HL-60 (cell line): ENCODE measurements at regions not wholly inside any gene's neighbourhood (a gene's known extent, or its start where the extent isn't known, plus 50 kb on each side); places are given as distances from the start of the nearest gene placed in this dataset.

Source experiments
- DNase-seq, 2 experiments: peaks; one replicate each; pipeline ENCODE4 v3.0.0-alpha.2; 2010 to 2020; ENCODE audit warnings: low read depth in 1 of 2, low spot score in 1 of 2
- H3K27ac ChIP-seq: fragments of 250-450 bp; sonication (Bioruptor Pico); replicated peaks from 2 replicates; pipeline ENCODE4 v1.5.1; 2020; ENCODE audit warnings: mild to moderate bottlenecking, moderate library complexity
- H3K27me3 ChIP-seq: fragments of 250-450 bp; sonication (Bioruptor Pico); 2 replicates; pipeline ENCODE4 v1.5.1; 2021; ENCODE audit warnings: mild to moderate bottlenecking, moderate library complexity; ENCODE audit not compliant: insufficient read depth, poor library complexity, severe bottlenecking
- H3K4me3 ChIP-seq: replicated peaks from 2 replicates; pipeline ENCODE4 v1.5.1; 2011; ENCODE audit warnings: mild to moderate bottlenecking, control low read depth, low read length; ENCODE audit not compliant: insufficient read depth
- CTCF ChIP-seq: IDR thresholded peaks from one replicate; pipeline ENCODE4 v1.5.1; 2011; ENCODE audit warnings: low read length, control low read depth, inconsistent platforms; ENCODE audit not compliant: insufficient read depth
- GABPA ChIP-seq: IDR thresholded peaks from 2 replicates; pipeline ENCODE4 v1.6.1; 2012; ENCODE audit warnings: low read depth
- POLR2AphosphoS5 ChIP-seq: IDR thresholded peaks from 2 replicates; pipeline ENCODE4 v1.6.1; 2012; ENCODE audit warnings: low read depth
- REST ChIP-seq: IDR thresholded peaks from 2 replicates; pipeline ENCODE4 v1.6.1; 2012; ENCODE audit warnings: low read depth; ENCODE audit not compliant: insufficient replicate concordance
- SPI1 ChIP-seq: IDR thresholded peaks from 2 replicates; pipeline ENCODE4 v1.6.1; 2012; ENCODE audit warnings: low read depth, mild to moderate bottlenecking, borderline replicate concordance

- Histone ChIP-seq H3K27ac (no peak overlapping the region), H3K4me3 (no peak overlapping the region), H3K27me3 (no peaks in the 10 kb centered on the region)
- TF ChIP-seq GABPA (no peak), REST (no peak), CTCF (no peak), POLR2AphosphoS5 (no peak), SPI1 (no peak)
- DNase-seq = no peak
Observed at GRCh38 chr12:16919551-16919950, 313.6 kb upstream of the LMO3 start.

- no peak overlapping the region for H3K4me3 ChIP-seq
- no peaks in the 10 kb centered on the region for H3K27me3 ChIP-seq
- H3K27ac ChIP-seq = no peak overlapping the region
- peak; percentile 75 for TF ChIP-seq REST
- no peak for TF ChIP-seq SPI1
- no peak for TF ChIP-seq POLR2AphosphoS5
- TF ChIP-seq GABPA = no peak
- no peak for TF ChIP-seq CTCF
- no peak for DNase-seq
Observed at GRCh38 chr12:16914853-16915252, 308.9 kb upstream of the LMO3 start.

GRCh38 chr12:16913832-16914490 is 308.0 kb upstream of the LMO3 start:
- Histone ChIP-seq H3K27ac (no peak overlapping the region), H3K4me3 (no peak overlapping the region), H3K27me3 (no peaks in the 10 kb centered on the region)
- no peak for DNase-seq
- TF ChIP-seq SPI1 (no peak), POLR2AphosphoS5 (no peak), CTCF (no peak), GABPA (no peak), REST (no peak)
